LHCN-M2 (cell line): ENCODE measurements at regions not wholly inside any gene's neighbourhood (a gene's known extent, or its start where the extent isn't known, plus 50 kb on each side); places are given as distances from the start of the nearest gene placed in this dataset.
A peak's percentile ranks its signal among the peaks of the same experiment; 100 is the strongest.
"Not testable (repeated sequence)": the region's sequence is repeated elsewhere in the genome, so short reads cannot be mapped to it uniquely, and the experiment has no call there.

ENCODE experiments used
- DNase-seq: peaks from one replicate; pipeline ENCODE4 v3.0.0-alpha.2; 2012; ENCODE audit warnings: low read depth

- peak; percentile 13 for DNase-seq
These were observed 810.1 kb downstream of the FAT4 start for GRCh38 chr4:126124818-126125217.

- no peak for DNase-seq
These were observed 815.5 kb downstream of the FAT4 start for GRCh38 chr4:126130215-126130614.

GRCh38 chr4:126136922-126137781 lies 822.4 kb downstream of the FAT4 start:
- no peak for DNase-seq

- peak; percentile 29 for DNase-seq
These were observed 823.0 kb downstream of the FAT4 start for GRCh38 chr4:126137782-126138170.

GRCh38 chr4:126144543-126145237 lies 829.9 kb downstream of the FAT4 start:
- no peak for DNase-seq

- peak; percentile 7 for DNase-seq
These were observed 853.7 kb downstream of the FAT4 start for GRCh38 chr4:126168484-126168883.

- no peak for DNase-seq
These were observed 857.4 kb downstream of the FAT4 start for GRCh38 chr4:126172126-126172525.

- DNase-seq, result no peak
These were observed 859.9 kb downstream of the FAT4 start for GRCh38 chr4:126174627-126175026.

GRCh38 chr4:126180642-126181041 lies 865.9 kb downstream of the FAT4 start:
- no peak for DNase-seq

- DNase-seq, result no peak
These were observed 867.6 kb downstream of the FAT4 start for GRCh38 chr4:126182336-126182735.

- no peak for DNase-seq
These were observed 868.0 kb downstream of the FAT4 start for GRCh38 chr4:126182786-126183185.

- no peak for DNase-seq
These were observed 868.5 kb downstream of the FAT4 start for GRCh38 chr4:126183206-126183605.

GRCh38 chr4:126191536-126191935 lies 876.8 kb downstream of the FAT4 start:
- no peak for DNase-seq

GRCh38 chr4:126192506-126192905 lies 877.8 kb downstream of the FAT4 start:
- DNase-seq, result no peak

GRCh38 chr4:126201251-126202138 lies 886.7 kb downstream of the FAT4 start:
- not testable (repeated sequence) for DNase-seq

GRCh38 chr4:126202226-126202625 lies 887.5 kb downstream of the FAT4 start:
- no peak for DNase-seq

GRCh38 chr4:126207910-126208309 lies 893.2 kb downstream of the FAT4 start:
- no peak for DNase-seq

- no peak for DNase-seq
These were observed 894.4 kb downstream of the FAT4 start for GRCh38 chr4:126209147-126209546.

- DNase-seq, result no peak
These were observed 899.2 kb downstream of the FAT4 start for GRCh38 chr4:126213996-126214395.

- no peak for DNase-seq
These were observed 901.0 kb downstream of the FAT4 start for GRCh38 chr4:126215759-126216158.

GRCh38 chr4:126216611-126217010 lies 901.9 kb downstream of the FAT4 start:
- no peak for DNase-seq

GRCh38 chr4:126221282-126221681 lies 906.5 kb downstream of the FAT4 start:
- DNase-seq, result no peak
